Esophagus muscularis mucosa (tissue), 3 donors: ENCODE measurements at regions not wholly inside any gene's neighbourhood (a gene's known extent, or its start where the extent isn't known, plus 50 kb on each side); places are given as distances from the start of the nearest gene placed in this dataset.

ENCODE experiments used
- POLR2AphosphoS5 ChIP-seq, 2 donors: sonication (generic); formaldehyde crosslinking; IDR thresholded peaks; one replicate each; pipeline ENCODE4 v1.6.1; 2017; ENCODE audit warnings: antibody characterized with exemption in 2 of 2
- TF ChIP-seq, protein P1 (sequence below), 3 experiments: fragments of 200-600 bp in 2 of 3; fragments of 450-650 bp in 1 of 3; sonication (generic) in 2 of 3; IDR thresholded peaks; one replicate each; pipeline ENCODE4 v1.5.1; 2017 to 2019; ENCODE audit warnings: antibody characterized with exemption in 3 of 3, mild to moderate bottlenecking in 2 of 3, moderate library complexity in 1 of 3

GRCh38 chr21:17348357-17348756, 164.5 kb upstream of the CXADR start:
- TF ChIP-seq, protein P1, sequence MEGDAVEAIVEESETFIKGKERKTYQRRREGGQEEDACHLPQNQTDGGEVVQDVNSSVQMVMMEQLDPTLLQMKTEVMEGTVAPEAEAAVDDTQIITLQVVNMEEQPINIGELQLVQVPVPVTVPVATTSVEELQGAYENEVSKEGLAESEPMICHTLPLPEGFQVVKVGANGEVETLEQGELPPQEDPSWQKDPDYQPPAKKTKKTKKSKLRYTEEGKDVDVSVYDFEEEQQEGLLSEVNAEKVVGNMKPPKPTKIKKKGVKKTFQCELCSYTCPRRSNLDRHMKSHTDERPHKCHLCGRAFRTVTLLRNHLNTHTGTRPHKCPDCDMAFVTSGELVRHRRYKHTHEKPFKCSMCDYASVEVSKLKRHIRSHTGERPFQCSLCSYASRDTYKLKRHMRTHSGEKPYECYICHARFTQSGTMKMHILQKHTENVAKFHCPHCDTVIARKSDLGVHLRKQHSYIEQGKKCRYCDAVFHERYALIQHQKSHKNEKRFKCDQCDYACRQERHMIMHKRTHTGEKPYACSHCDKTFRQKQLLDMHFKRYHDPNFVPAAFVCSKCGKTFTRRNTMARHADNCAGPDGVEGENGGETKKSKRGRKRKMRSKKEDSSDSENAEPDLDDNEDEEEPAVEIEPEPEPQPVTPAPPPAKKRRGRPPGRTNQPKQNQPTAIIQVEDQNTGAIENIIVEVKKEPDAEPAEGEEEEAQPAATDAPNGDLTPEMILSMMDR (IDR thresholded peaks at IDR 0.05): no peak
- TF ChIP-seq POLR2AphosphoS5 (IDR thresholded peaks at IDR 0.05): no peak
